CD4-positive, CD25-positive, alpha-beta regulatory T cell (primary cell): ENCODE measurements at regions not wholly inside any gene's neighbourhood (a gene's known extent, or its start where the extent isn't known, plus 50 kb on each side); places are given as distances from the start of the nearest gene placed in this dataset.

ENCODE experiments used
- ATAC-seq, 2 donors: fragments of 150-1000 bp; cut with Tn5 transposase; one replicate each; pipeline ENCODE4 v1.10.0; 2021; ENCODE audit warnings: low read depth in 2 of 2, moderate number of reproducible peaks in 2 of 2, moderate library complexity in 1 of 2
- DNase-seq, 3 donors: peaks; one replicate each; pipeline versions ENCODE4 v3.0.0 to v3.0.0-alpha.2; 2012 to 2022; ENCODE audit warnings: mixed read lengths in 1 of 3
- H3K27ac ChIP-seq: one replicate; pipeline ENCODE4 v1.7.0; 2013; ENCODE audit warnings: mild to moderate bottlenecking, low read length; ENCODE audit not compliant: insufficient read depth, poor library complexity, severe bottlenecking
- H3K27me3 ChIP-seq: one replicate; pipeline ENCODE4 v1.7.0; 2013; ENCODE audit warnings: low read length; ENCODE audit not compliant: control insufficient read depth, insufficient read depth
- H3K36me3 ChIP-seq: one replicate; pipeline ENCODE4 v1.7.0; 2013; ENCODE audit warnings: mild to moderate bottlenecking, low read length, moderate library complexity; ENCODE audit not compliant: control insufficient read depth, insufficient read depth
- H3K4me1 ChIP-seq: 2 replicates; pipeline ENCODE4 v1.7.0; 2013; ENCODE audit warnings: mild to moderate bottlenecking, low read length; ENCODE audit not compliant: insufficient read depth, control insufficient read depth, poor library complexity, severe bottlenecking
- H3K4me3 ChIP-seq: one replicate; pipeline ENCODE4 v1.7.0; 2013; ENCODE audit warnings: low read depth, mild to moderate bottlenecking, low read length, moderate library complexity
- H3K9me3 ChIP-seq, 2 experiments: 1 replicate in 1 of 2; 2 replicates in 1 of 2; pipeline ENCODE4 v1.7.0; 2013; ENCODE audit warnings: low read length in 2 of 2, mild to moderate bottlenecking in 1 of 2, moderate library complexity in 1 of 2; ENCODE audit not compliant: control insufficient read depth in 2 of 2
- H3K27ac Mint-ChIP-seq, 3 donors: one replicate each; pipeline ENCODE4 v1.8.0; 2020 to 2022; ENCODE audit warnings: mild to moderate bottlenecking in 3 of 3, mixed read lengths in 3 of 3, moderate library complexity in 2 of 3
- H3K27me3 Mint-ChIP-seq: one replicate; pipeline ENCODE4 v1.8.0; 2022; ENCODE audit warnings: mild to moderate bottlenecking, mixed read lengths
- H3K36me3 Mint-ChIP-seq: one replicate; pipeline ENCODE4 v1.8.0; 2020; ENCODE audit warnings: mixed read lengths
- H3K4me1 Mint-ChIP-seq, 4 donors: one replicate each; pipeline ENCODE4 v1.8.0; 2020 to 2022; ENCODE audit warnings: mixed read lengths in 4 of 4, mild to moderate bottlenecking in 1 of 4
- H3K4me3 Mint-ChIP-seq, 4 donors: one replicate each; pipeline ENCODE4 v1.8.0; 2020 to 2022; ENCODE audit warnings: mild to moderate bottlenecking in 4 of 4, mixed read lengths in 4 of 4, moderate library complexity in 3 of 4
- H3K9me3 Mint-ChIP-seq, 7 donors: one replicate each; pipeline ENCODE4 v1.8.0; 2020 to 2022; ENCODE audit warnings: mixed read lengths in 7 of 7, mild to moderate bottlenecking in 3 of 7, moderate library complexity in 2 of 7

DNA sequence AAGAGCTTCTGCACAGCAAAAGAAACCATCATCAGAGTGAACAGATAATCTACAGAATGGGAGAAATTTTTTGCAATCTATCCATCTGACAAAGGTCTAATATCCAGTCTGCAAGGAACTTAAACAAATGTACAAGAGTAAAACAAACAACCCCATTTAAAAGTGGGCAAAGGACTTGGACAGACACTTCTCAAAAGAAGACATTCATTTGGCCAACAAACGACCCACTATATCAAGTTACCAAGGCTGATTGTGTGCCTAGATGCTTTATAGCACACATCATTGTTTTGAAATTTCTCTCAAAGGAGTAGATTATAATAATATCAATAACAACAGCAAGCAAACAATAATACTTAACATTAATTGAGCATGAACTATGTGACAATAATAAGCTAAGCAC lies 117.1 kb downstream of the TFPI2 start:
- no peak for ATAC-seq

DNA sequence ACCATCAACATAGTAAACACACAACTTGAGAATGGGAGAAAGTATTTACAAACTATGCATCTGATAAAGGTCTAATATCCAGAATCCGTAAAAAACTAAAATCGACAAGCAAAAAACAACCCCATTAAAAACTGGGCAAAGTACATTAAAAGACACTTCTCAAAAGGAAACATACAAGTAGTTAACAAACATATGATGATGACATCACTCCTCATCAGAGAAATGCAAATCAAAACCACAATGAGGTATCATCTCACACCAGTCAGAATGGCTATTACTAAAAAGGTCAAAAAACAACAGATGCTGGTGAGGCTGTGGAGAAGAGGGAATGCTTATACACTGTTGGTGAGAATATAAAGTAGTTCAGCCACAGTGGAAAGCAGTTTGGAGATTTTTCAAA lies 125.1 kb downstream of the TFPI2 start:
- no peak for ATAC-seq
- Histone ChIP-seq H3K9me3 (no peaks in the 10 kb centered on the region), H3K36me3 (no peaks in the 10 kb centered on the region), H3K4me3 (no peak overlapping the region), H3K4me1 (no peaks in the 10 kb centered on the region), H3K27ac (no peak overlapping the region), H3K27me3 (no peaks in the 10 kb centered on the region)
- H3K4me3 Mint-ChIP-seq = no peak overlapping the region
- peaks cover 0 to 12% (median 3%) of the 10 kb centered on the region in 7 donors for H3K9me3 Mint-ChIP-seq
- H3K4me1 Mint-ChIP-seq = no peaks in the 10 kb centered on the region
- H3K27ac Mint-ChIP-seq = no peak overlapping the region
- no peaks in the 10 kb centered on the region for H3K36me3 Mint-ChIP-seq
- no peak for DNase-seq
- H3K27me3 Mint-ChIP-seq = no peaks in the 10 kb centered on the region

More for the DNA sequence above, 117.1 kb downstream of the TFPI2 start:
- no peak for DNase-seq
- no peaks in the 10 kb centered on the region for H3K4me1 Mint-ChIP-seq
- no peak overlapping the region for H3K27ac ChIP-seq
- no peaks in the 10 kb centered on the region for H3K27me3 Mint-ChIP-seq
- no peak overlapping the region for H3K4me3 ChIP-seq
- peaks cover 0 to 10% (median 3%) of the 10 kb centered on the region in 7 donors for H3K9me3 Mint-ChIP-seq
- H3K36me3 Mint-ChIP-seq = no peaks in the 10 kb centered on the region
- no peak overlapping the region for H3K4me3 Mint-ChIP-seq
- no peaks in the 10 kb centered on the region for H3K27me3 ChIP-seq
- H3K4me1 ChIP-seq = no peaks in the 10 kb centered on the region
- no peak overlapping the region for H3K27ac Mint-ChIP-seq
- no peaks in the 10 kb centered on the region for H3K9me3 ChIP-seq
- H3K36me3 ChIP-seq = no peaks in the 10 kb centered on the region

DNA sequence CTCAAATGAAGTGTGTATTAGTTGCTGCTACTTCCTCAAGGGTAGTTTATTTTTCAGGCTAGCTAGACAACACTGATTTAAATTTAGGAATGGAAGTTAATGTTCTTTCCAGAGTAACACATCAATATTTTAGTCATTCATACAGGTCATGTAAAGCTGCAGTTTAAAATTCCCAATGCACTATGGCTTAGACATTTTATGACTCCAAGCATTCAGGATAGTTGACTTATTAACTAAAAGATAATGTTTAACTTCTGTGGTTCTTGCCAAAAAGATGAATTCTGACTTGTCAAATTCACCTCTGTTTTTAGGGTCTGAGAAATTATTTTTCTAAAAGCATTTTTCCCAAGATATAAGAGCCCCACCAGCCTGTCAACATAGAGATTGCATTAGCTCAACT lies 131.9 kb downstream of the TFPI2 start:
- Histone ChIP-seq H3K27me3 (no peaks in the 10 kb centered on the region), H3K36me3 (no peaks in the 10 kb centered on the region), H3K27ac (no peak overlapping the region), H3K9me3 (no peaks in the 10 kb centered on the region), H3K4me3 (no peak overlapping the region), H3K4me1 (no peaks in the 10 kb centered on the region)
- H3K4me3 Mint-ChIP-seq = no peak overlapping the region
- DNase-seq = no peak
- H3K27ac Mint-ChIP-seq = no peak overlapping the region
- no peak for ATAC-seq
- H3K4me1 Mint-ChIP-seq = no peaks in the 10 kb centered on the region
- H3K27me3 Mint-ChIP-seq = no peaks in the 10 kb centered on the region
- no peaks in the 10 kb centered on the region for H3K36me3 Mint-ChIP-seq
- peaks cover 0 to 8% (median 0%) of the 10 kb centered on the region in 7 donors for H3K9me3 Mint-ChIP-seq

DNA sequence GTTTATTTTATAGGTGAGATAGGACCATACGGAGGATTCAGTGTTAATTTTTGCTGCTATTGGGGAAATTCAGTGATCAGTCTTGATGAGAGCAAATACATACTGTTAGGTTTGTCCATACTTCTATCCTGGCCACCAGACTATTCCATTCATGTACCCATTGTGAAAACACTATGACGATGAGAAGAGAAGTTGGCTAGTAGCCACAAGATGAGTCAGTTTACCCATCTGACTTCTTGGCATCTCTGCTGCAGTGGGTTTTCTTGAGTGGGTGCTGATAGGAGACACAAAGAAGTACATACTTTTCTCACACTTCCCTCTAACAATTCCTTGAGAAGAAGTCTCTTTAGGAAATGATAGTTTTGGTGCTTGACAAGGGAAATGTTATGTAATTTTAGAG lies 133.1 kb downstream of the TFPI2 start:
- Mint-ChIP-seq H3K9me3 (peaks cover 0 to 2% (median 0%) of the 10 kb centered on the region in 7 donors), H3K36me3 (no peaks in the 10 kb centered on the region), H3K27ac (no peak overlapping the region), H3K4me1 (no peaks in the 10 kb centered on the region), H3K4me3 (no peak overlapping the region), H3K27me3 (no peaks in the 10 kb centered on the region)
- no peak for DNase-seq
- no peak for ATAC-seq
- Histone ChIP-seq H3K27me3 (no peaks in the 10 kb centered on the region), H3K27ac (no peak overlapping the region), H3K36me3 (no peaks in the 10 kb centered on the region), H3K4me3 (no peak overlapping the region), H3K9me3 (no peaks in the 10 kb centered on the region), H3K4me1 (no peaks in the 10 kb centered on the region)

DNA sequence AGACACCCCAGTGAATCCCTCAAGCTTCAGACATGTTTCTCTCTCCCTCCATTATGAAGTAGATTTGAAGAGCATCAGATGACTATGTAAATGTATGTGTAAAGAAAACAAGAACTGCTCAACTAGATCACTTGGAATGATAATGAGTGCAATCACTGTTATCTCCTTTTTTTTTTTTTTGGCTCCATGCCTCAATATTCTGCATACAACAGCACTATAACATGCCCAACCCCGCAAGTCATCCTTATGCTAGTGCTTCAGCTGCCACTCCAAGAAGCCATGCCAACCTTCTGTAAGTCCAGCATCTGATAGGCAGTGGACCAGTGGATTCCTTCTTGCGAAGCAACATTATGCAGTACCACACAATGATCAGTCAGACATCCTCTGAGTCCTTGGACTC lies 133.7 kb downstream of the TFPI2 start:
- H3K9me3 Mint-ChIP-seq = peaks cover 0 to 2% (median 0%) of the 10 kb centered on the region in 7 donors
- DNase-seq = no peak
- no peak overlapping the region for H3K4me3 Mint-ChIP-seq
- no peaks in the 10 kb centered on the region for H3K36me3 Mint-ChIP-seq
- Histone ChIP-seq H3K4me1 (no peaks in the 10 kb centered on the region), H3K27me3 (no peaks in the 10 kb centered on the region), H3K27ac (no peak overlapping the region), H3K36me3 (no peaks in the 10 kb centered on the region), H3K4me3 (no peak overlapping the region), H3K9me3 (no peaks in the 10 kb centered on the region)
- no peak overlapping the region for H3K27ac Mint-ChIP-seq
- no peak for ATAC-seq
- no peaks in the 10 kb centered on the region for H3K27me3 Mint-ChIP-seq
- H3K4me1 Mint-ChIP-seq = no peaks in the 10 kb centered on the region

DNA sequence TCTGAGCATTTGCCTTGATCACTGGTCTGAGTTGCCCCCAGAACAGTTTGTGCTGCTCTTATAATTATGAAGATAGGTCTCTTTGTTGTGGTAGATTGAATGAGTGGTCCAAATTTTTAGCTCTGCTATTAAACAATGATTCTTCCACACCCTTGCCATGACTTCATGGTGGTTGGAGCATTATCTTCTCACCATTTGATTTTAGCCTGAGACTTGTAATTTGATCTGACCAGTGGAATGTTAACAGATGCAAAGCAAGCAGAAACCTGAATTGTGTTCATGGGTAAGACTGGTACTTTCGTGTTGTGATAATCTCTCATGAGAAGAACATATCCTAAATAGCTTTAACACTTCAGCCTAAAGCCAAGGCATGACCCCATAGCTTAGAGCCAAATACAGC lies 139.1 kb downstream of the TFPI2 start:
- Histone ChIP-seq H3K9me3 (no peaks in the 10 kb centered on the region), H3K4me1 (no peaks in the 10 kb centered on the region), H3K27me3 (no peaks in the 10 kb centered on the region), H3K27ac (no peak overlapping the region), H3K36me3 (no peaks in the 10 kb centered on the region), H3K4me3 (no peak overlapping the region)
- ATAC-seq (no peak), DNase-seq (no peak)
- H3K4me1 Mint-ChIP-seq = no peaks in the 10 kb centered on the region
- peaks cover 0 to 2% (median 0%) of the 10 kb centered on the region in 7 donors for H3K9me3 Mint-ChIP-seq
- no peaks in the 10 kb centered on the region for H3K36me3 Mint-ChIP-seq
- no peak overlapping the region for H3K27ac Mint-ChIP-seq
- H3K4me3 Mint-ChIP-seq = no peak overlapping the region
- no peaks in the 10 kb centered on the region for H3K27me3 Mint-ChIP-seq

DNA sequence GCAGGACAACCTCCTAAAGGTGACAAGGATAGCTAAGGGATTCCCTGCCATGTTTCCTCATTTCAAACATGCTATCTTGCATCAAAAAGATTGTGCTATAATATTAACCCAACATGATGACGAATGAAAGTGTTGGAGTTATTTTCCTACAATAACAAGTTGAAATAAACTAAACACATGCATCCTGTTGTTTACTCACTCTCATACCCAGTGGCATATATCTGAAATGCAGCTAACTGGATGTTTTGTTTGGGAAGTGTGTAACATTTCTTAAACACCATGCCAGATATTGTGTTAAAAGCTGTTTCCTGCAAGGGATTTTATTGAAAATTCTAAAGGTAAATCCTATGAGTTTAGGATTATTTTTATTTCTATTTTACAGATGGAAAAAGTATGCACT lies 139.6 kb downstream of the TFPI2 start:
- DNase-seq (no peak), ATAC-seq (no peak)
- H3K4me3 ChIP-seq = no peak overlapping the region
- no peak overlapping the region for H3K27ac ChIP-seq
- no peaks in the 10 kb centered on the region for H3K27me3 ChIP-seq
- H3K36me3 ChIP-seq = no peaks in the 10 kb centered on the region
- peaks cover 0 to 2% (median 0%) of the 10 kb centered on the region in 7 donors for H3K9me3 Mint-ChIP-seq
- H3K4me3 Mint-ChIP-seq = no peak overlapping the region
- H3K4me1 Mint-ChIP-seq = no peaks in the 10 kb centered on the region
- H3K36me3 Mint-ChIP-seq = no peaks in the 10 kb centered on the region
- no peaks in the 10 kb centered on the region for H3K4me1 ChIP-seq
- no peaks in the 10 kb centered on the region for H3K27me3 Mint-ChIP-seq
- H3K27ac Mint-ChIP-seq = no peak overlapping the region
- H3K9me3 ChIP-seq = no peaks in the 10 kb centered on the region

DNA sequence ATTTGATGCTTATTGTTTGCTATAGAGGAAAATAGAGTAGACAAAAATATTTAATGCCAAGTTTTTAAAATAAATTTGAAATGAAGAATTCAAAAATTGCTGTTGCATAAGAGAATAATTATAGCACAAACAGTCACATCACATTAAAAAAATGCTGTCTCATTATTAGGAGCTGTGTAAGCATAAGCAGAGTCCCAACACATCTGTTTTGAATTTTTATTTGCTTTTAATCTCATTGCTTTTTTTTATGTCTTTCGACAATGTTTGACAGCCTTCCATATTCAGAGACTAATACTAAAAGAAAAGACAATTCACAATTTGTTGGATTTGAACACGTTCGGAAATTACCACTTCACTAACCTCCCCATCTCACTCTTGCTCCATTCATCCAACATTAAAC lies 143.5 kb downstream of the TFPI2 start:
- Mint-ChIP-seq H3K4me1 (no peaks in the 10 kb centered on the region), H3K27ac (no peak overlapping the region), H3K36me3 (no peaks in the 10 kb centered on the region), H3K27me3 (no peaks in the 10 kb centered on the region), H3K4me3 (no peak overlapping the region), H3K9me3 (peaks cover 0 to 5% (median 0%) of the 10 kb centered on the region in 7 donors)
- H3K9me3 ChIP-seq = no peaks in the 10 kb centered on the region
- H3K27ac ChIP-seq = no peak overlapping the region
- no peaks in the 10 kb centered on the region for H3K27me3 ChIP-seq
- no peak for ATAC-seq
- H3K36me3 ChIP-seq = no peaks in the 10 kb centered on the region
- no peak overlapping the region for H3K4me3 ChIP-seq
- H3K4me1 ChIP-seq = no peaks in the 10 kb centered on the region
- DNase-seq = no peak
